ENCODE measurements at regions not wholly inside any gene's neighbourhood (a gene's known extent, or its start where the extent isn't known, plus 50 kb on each side); places are given as distances from the start of the nearest gene placed in this dataset.

DNA sequence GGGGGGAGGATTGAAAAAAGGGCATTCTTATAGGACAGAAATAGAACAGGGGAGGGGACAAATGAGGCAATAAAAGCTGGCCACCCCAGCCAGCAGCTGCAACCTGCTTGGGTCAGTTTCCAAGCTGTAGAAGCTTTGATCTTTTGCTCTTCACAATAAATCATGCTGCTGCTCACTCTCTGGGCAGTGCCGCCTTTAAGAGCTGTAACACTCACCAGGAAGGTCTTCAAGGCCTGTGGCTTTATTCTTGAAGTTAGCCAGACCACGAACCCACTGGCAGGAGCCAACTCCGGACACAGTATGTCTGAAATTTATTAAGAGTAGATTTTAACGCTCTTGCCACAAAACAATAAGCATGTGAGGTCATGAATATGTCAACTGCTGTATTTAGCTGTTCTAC is 649.9 kb upstream of the RAB6C start (continued):
- TF ChIP-seq, protein P1, sequence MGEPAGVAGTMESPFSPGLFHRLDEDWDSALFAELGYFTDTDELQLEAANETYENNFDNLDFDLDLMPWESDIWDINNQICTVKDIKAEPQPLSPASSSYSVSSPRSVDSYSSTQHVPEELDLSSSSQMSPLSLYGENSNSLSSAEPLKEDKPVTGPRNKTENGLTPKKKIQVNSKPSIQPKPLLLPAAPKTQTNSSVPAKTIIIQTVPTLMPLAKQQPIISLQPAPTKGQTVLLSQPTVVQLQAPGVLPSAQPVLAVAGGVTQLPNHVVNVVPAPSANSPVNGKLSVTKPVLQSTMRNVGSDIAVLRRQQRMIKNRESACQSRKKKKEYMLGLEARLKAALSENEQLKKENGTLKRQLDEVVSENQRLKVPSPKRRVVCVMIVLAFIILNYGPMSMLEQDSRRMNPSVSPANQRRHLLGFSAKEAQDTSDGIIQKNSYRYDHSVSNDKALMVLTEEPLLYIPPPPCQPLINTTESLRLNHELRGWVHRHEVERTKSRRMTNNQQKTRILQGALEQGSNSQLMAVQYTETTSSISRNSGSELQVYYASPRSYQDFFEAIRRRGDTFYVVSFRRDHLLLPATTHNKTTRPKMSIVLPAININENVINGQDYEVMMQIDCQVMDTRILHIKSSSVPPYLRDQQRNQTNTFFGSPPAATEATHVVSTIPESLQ (CRISPR knock-in tag; IDR thresholded peaks at IDR 0.05), result no peak
- TF ChIP-seq ZNF423 (CRISPR knock-in tag; IDR thresholded peaks at IDR 0.05) (no peak), HMGA2 (CRISPR knock-in tag; IDR thresholded peaks at IDR 0.05) (no peak), MYBL2 (CRISPR knock-in tag; IDR thresholded peaks at IDR 0.05) (no peak), ZNF232 (CRISPR knock-in tag; IDR thresholded peaks at IDR 0.05) (no peak)
- TF ChIP-seq, protein P2, sequence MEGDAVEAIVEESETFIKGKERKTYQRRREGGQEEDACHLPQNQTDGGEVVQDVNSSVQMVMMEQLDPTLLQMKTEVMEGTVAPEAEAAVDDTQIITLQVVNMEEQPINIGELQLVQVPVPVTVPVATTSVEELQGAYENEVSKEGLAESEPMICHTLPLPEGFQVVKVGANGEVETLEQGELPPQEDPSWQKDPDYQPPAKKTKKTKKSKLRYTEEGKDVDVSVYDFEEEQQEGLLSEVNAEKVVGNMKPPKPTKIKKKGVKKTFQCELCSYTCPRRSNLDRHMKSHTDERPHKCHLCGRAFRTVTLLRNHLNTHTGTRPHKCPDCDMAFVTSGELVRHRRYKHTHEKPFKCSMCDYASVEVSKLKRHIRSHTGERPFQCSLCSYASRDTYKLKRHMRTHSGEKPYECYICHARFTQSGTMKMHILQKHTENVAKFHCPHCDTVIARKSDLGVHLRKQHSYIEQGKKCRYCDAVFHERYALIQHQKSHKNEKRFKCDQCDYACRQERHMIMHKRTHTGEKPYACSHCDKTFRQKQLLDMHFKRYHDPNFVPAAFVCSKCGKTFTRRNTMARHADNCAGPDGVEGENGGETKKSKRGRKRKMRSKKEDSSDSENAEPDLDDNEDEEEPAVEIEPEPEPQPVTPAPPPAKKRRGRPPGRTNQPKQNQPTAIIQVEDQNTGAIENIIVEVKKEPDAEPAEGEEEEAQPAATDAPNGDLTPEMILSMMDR (IDR thresholded peaks at IDR 0.05), result no peak

DNA sequence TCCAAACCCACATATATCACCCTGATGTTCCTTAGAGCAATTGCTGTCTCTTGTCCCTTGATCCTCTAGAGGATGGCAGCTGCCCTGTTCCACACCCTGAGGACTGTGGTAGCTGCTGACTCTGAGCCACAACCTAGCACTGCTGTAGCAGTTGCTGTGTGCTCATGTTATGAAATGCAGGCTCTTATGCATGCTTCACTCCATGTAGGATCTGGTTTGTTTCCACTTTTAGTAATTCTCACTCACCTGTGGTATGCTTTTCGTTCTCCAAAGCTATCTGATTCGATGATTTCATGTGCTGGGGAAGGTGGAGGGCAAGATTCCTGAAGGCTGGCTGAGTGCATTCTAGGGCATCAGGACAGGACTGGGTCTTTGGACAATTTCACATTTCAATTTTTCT is 649.0 kb upstream of the RAB6C start:
- H3K9me3 Mint-ChIP-seq, result peaks cover 22% of the 10 kb centered on the region
- no peak overlapping the region for H3K27ac Mint-ChIP-seq
- H3K36me3 Mint-ChIP-seq, result 0 out of 2 replicates have a peak, but pooled peaks cover 5% of the 10 kb centered on the region
- H3K4me3 Mint-ChIP-seq, result no peak overlapping the region
- ATAC-seq (no peak), DNase-seq (ENCODE audit: low spot score) (no peak)
- H3K27me3 Mint-ChIP-seq (ENCODE audit: low read depth), result no peaks in the 10 kb centered on the region
- H3K4me1 Mint-ChIP-seq, result no peaks in the 10 kb centered on the region
- no peak for TF ChIP-seq TCF7 (CRISPR knock-in tag; IDR thresholded peaks at IDR 0.05; ENCODE audit: low read depth)
- TF ChIP-seq, protein P3, sequence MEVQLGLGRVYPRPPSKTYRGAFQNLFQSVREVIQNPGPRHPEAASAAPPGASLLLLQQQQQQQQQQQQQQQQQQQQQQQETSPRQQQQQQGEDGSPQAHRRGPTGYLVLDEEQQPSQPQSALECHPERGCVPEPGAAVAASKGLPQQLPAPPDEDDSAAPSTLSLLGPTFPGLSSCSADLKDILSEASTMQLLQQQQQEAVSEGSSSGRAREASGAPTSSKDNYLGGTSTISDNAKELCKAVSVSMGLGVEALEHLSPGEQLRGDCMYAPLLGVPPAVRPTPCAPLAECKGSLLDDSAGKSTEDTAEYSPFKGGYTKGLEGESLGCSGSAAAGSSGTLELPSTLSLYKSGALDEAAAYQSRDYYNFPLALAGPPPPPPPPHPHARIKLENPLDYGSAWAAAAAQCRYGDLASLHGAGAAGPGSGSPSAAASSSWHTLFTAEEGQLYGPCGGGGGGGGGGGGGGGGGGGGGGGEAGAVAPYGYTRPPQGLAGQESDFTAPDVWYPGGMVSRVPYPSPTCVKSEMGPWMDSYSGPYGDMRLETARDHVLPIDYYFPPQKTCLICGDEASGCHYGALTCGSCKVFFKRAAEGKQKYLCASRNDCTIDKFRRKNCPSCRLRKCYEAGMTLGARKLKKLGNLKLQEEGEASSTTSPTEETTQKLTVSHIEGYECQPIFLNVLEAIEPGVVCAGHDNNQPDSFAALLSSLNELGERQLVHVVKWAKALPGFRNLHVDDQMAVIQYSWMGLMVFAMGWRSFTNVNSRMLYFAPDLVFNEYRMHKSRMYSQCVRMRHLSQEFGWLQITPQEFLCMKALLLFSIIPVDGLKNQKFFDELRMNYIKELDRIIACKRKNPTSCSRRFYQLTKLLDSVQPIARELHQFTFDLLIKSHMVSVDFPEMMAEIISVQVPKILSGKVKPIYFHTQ (CRISPR knock-in tag; IDR thresholded peaks at IDR 0.05), result no peak
- TF ChIP-seq ZNF671 (CRISPR knock-in tag; IDR thresholded peaks at IDR 0.05), result no peak
- ChIA-PET CTCF (no interaction called here), POLR2A (no interaction called here)

DNA sequence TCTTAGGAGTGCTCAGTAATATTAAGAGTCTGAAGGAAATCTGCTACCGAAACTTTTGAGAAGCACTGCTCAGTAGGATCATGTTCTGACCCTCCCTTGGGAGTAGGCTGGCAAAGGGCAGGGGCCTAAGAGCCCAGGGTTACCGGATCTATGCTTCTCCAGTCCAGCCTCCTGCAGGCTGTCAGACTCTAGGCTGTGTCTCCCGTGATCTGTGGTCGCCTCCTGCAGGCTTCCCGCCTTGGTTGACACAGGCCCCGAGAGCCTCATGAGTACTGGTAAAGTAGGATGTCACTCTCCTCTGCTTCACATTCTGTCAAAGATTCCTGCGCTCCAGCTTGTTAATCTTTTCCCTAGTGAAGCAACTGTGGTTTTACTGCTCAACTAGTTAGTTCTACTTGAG is 647.8 kb upstream of the RAB6C start:
- H3K4me1 Mint-ChIP-seq, result no peaks in the 10 kb centered on the region

More for the DNA sequence above, 647.8 kb upstream of the RAB6C start:
- Mint-ChIP-seq H3K4me3 (no peak overlapping the region), H3K9me3 (peaks cover 25% of the 10 kb centered on the region), H3K36me3 (0 out of 2 replicates have a peak, but pooled peaks cover 5% of the 10 kb centered on the region), H3K27me3 (ENCODE audit: low read depth) (no peaks in the 10 kb centered on the region), H3K27ac (no peak overlapping the region)
- ATAC-seq (peak; percentile 92), DNase-seq (ENCODE audit: low spot score) (peak; percentile 34)
- TF ChIP-seq, protein P2 (IDR thresholded peaks at IDR 0.05), result no peak
- TF ChIP-seq SMAD4 (CRISPR knock-in tag; IDR thresholded peaks at IDR 0.05) (no peak), MYBL2 (CRISPR knock-in tag; IDR thresholded peaks at IDR 0.05) (no peak), ZNF671 (CRISPR knock-in tag; IDR thresholded peaks at IDR 0.05) (no peak), NFATC4 (CRISPR knock-in tag; IDR thresholded peaks at IDR 0.05) (no peak)
- TF ChIP-seq, protein P4, sequence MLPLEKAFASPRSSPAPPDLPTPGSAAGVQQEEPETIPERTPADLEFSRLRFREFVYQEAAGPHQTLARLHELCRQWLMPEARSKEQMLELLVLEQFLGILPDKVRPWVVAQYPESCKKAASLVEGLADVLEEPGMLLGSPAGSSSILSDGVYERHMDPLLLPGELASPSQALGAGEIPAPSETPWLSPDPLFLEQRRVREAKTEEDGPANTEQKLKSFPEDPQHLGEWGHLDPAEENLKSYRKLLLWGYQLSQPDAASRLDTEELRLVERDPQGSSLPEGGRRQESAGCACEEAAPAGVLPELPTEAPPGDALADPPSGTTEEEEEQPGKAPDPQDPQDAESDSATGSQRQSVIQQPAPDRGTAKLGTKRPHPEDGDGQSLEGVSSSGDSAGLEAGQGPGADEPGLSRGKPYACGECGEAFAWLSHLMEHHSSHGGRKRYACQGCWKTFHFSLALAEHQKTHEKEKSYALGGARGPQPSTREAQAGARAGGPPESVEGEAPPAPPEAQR (CRISPR knock-in tag; IDR thresholded peaks at IDR 0.05), result no peak
- TF ChIP-seq, protein P5, sequence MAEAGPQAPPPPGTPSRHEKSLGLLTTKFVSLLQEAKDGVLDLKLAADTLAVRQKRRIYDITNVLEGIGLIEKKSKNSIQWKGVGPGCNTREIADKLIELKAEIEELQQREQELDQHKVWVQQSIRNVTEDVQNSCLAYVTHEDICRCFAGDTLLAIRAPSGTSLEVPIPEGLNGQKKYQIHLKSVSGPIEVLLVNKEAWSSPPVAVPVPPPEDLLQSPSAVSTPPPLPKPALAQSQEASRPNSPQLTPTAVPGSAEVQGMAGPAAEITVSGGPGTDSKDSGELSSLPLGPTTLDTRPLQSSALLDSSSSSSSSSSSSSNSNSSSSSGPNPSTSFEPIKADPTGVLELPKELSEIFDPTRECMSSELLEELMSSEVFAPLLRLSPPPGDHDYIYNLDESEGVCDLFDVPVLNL (CRISPR knock-in tag; IDR thresholded peaks at IDR 0.05; ENCODE audit: borderline replicate concordance, low read depth), result no peak
- ChIA-PET CTCF (no interaction called here), POLR2A (no interaction called here)
